ENCODE measurements at regions not wholly inside any gene's neighbourhood (a gene's known extent, or its start where the extent isn't known, plus 50 kb on each side); places are given as distances from the start of the nearest gene placed in this dataset.
A peak's percentile ranks its signal among the peaks of the same experiment; 100 is the strongest.
"Not testable (repeated sequence)": the region's sequence is repeated elsewhere in the genome, so short reads cannot be mapped to it uniquely, and the experiment has no call there.

DNA sequence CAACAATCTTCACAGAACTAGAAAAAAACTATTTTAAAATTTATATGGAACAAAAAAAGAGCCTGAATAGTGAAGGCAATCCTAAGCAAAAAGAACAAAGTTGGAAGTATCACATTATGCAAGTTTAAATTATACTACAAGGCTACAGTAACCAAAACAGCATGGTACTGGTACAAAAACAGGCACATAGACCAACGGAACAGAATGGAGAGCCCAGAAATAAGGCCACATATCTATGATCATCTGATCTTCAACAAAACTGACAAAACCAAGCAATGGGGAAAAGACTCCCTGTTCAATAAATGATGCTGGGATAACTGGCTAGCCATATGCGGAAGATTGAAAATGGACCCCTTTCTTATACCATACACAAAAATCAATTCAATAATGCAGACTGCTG, 74.4 kb upstream of the RTN4 start:
- not testable (repeated sequence) for DNase-seq

DNA sequence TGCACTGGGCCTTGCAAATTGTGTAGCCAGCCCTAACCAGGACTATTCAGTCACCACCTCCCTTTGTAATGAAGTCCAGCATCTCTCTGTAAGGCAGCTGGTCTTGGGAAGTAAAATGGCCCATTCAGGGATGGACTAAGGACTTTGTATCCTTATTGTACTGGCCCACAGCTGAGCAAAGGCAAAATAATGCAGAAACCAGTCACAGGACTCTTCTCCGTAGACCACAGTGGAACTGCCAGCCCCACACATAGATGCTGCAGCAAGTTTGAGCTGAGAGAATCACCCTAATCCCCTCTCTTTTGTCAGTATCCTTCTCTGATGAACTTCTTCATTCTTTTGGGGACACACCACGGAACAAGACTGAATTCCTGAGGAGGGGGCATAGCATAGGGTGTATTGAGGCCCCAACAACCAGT, 73.6 kb upstream of the RTN4 start:
- no peak for DNase-seq

DNA sequence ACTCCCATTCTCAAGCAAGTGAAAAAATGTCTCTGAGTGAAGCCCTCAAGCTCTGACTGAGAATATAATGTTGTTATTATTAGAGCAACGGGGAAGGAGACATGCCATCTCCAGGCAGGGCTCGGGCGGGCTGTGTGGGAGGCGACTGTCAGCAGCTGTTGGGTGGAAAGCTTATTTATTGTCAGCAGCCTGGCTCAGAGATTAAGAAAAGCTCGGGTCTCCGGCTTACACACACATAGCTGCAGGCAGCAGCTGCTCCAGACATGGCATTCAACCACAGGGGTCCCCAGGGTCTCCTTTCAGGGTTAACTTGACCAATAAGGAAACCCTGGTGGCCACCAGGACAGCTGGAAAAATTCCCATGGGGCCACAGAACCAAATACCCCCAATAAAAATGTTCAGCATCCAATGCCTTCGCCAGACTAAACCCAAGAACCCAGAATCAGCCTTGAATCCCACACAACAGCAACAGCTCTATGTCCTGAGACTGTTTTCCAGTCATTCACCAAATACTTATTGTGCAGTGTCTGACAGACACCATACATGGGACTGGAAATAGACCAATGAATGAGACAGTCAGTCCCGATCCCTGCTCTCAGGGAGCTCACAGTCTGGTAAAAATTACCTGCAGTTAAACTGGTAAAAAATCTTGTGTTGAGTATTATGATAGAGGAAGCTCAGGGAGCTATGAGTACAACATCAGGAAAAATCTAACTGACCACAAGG, 70.5 kb upstream of the RTN4 start:
- DNase-seq: peak; percentile 58

DNA sequence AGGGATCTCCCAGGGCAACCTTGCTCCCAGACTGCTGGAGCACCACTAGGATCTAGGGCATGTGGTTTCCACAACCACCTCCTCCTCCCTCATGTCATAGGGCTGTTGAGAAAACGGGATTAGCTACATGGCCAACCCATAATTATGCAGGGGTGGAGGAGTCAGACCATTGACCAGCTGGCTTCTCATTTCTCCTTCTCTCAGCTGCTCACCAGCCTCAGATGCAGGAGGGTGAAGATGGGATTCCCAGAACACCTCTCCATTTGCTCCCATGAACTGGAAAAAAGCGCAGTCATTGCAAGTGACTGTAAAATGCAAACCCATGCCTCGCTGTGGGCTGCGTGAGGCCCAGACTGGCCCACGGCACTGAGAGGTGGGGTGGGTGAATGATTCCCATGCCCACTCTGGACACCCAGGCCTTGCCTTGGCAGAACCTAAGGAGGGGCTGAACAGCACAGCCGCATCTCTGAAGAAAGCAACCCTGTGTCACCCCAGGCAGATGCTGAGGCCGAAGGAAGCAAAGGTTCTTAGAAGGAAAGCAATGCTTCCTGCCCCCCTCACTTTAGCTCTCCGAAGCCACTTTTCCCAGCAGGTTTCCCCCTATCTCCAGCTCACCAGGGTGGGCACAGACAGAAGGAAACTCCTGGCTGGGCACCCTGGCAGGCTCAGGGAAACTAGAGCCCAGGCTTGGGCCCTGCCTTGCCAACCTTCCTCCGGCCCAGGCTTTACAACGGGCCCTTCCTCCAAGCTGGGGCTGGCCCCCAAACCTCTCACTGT, 69.6 kb upstream of the RTN4 start:
- DNase-seq: peak; percentile 66

DNA sequence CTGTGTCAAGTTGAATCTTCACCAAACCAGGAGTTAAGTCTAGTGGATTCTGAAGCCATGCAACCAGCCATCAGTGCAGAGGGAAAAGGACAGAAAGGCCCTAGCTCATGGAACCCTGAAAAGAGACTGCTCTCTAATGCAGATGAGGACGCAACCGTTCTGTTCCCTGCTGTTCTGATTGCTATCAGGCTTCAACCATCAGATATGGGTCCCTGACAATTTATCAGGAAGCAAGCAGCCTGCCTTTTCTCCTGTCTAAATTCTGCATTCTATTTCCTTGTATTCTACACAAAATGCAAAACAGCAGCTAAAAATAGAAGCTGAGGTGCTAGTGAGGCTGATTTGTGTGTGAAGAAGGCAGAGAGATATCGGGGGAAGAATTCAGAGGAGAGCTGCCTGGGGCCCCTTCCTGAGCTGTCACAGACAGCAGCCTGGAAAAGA, 68.4 kb upstream of the RTN4 start:
- DNase-seq: no peak

DNA sequence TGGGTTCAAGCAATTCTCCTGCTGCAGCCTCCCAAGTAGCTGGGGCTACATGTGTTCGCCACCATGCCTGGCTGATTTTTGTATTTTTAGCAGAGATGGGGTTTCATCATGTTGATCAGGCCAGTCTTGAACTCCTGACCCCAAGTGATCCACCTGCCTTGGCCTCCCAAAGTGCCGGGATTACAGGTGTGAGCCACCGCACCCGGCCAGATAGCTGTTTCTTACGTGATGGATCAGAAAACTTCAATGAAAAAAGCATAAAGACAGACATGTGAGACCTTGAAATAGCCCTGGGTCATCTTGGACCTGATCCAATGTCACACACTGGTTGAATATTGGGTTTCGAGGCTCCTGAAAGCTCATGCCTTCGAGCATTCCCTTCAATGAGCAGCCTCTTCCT, 66.7 kb upstream of the RTN4 start:
- no peak for DNase-seq

DNA sequence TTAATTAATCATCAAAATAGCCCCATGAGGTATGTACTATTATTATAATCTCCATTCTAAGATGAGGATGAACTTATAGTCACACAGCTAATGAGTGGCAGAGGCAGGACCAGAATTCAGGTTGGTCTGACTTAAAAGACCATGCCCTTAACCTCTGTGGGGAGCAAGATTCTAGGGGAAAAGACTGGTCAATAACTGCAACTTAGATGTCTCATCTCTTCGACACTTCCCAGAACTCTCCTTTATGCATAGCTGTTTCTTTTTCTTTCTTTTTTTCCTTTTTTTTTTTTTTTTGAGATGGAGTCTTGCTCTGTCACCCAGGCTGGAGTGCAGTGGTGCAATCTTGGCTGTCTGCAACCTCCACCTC, 66.3 kb upstream of the RTN4 start:
- no peak for DNase-seq

DNA sequence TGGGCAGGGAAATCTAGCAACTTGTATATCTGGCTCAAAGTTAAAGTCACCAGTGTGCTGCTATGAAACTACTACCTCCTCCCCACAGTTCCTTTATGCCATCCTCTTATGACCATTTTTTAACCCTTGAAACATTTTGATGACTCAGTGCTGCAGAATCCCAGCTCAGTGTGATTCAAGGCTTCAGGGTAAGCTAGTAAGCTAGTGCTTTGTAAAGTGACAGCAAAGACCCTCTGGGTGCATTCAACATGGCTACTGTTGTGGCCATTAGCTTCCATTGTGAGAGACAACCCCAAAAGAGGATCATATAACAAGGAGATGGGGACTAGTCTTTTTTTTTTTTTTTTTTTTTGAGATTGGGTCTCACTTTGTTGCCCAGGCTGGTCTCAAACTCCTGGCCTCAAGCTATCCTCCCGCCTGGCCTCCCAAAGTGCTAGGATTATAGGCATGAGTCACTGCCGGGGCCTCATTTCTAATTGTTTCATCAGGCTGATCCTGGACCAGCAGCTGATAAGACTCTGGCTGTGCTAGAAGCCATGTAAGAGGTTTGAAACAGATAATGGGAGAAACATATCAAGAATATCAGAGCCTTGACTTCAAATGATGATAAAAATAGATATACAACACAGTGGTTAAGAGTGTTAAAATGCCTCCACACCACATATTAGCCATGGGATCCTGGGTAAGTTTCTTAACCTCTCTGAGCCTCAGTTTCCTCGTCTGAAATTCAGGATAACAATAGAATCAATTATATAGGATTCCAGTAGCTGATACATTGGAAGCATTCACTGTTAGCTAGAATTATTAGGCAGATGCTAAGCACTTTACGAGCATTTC, 65.7 kb upstream of the RTN4 start:
- DNase-seq: peak; percentile 84

DNA sequence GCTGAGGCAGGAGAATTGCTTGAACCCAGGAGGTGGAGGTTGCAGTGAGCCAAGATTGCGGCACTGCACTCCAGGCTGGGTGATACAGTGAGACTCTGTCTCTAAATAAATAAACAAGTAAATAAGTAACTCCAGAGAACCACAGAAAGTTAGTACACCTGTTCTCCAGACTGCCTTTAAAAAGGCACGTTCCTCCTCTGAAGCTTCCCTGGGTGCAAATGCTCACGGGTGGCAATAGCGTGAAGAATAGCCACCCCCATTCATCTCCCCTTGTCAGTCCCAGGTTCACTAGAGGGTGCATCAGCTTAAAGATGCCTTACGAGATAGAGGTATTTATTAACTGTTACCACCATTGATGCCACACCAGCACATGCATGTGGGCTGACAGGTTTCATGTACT, 64.3 kb upstream of the RTN4 start:
- no peak for DNase-seq

DNA sequence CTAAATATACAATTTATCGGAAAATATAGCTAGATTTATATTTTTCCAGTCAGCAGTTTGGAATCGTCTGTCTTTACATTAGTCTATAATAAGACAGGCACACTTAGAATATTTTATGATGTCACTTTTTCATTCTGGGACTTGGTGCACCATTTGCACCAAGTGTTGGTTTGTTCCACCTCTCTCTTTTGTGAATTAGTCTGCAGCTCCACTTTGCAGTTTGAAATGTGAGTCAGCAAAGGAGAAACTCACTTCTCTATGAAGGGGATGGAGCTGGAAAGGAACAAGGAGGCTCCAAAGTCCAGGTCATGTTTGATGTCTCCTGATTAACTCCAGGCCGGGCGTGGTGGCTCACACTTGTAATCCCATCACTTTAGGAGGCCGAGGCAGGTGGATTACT, 63.8 kb upstream of the RTN4 start:
- no peak for DNase-seq

DNA sequence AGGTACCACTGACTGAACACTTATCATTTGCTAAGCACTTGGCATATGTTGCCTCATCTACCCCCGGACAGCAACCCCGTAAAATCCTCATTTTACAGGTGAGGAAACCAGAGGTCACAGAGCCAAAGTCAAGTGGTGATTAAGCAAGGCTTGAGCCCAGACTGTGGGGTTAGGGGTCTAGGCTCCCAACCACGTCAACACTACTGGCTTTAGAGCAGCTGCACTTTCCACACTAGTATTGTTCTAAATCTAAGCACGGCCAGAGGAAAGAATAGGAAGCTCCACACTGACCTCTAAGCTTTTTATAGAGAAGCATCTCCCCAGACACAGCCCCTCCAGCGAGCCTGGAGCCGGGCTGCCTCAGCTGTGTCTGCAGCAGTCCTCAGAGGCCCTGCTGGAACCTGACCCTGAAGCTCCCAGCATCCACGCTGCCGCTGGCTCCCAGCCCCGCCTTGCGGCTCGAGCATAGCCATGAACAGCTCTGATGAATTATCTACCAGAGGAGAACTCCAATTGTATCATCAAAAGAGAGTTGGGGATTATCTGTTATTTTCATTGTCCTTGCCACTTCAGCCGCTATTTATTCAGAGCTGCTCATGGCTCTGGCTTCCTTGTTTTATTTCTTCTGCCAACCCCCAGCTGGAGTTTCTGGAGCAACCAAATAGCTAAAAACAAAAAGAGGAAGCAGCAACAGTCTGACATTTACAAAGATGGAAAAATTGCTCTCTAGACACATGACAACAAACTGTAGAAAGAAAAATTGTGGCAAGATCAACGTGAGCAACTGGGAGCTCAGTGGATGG, 62.2 kb upstream of the RTN4 start:
- DNase-seq: no peak

DNA sequence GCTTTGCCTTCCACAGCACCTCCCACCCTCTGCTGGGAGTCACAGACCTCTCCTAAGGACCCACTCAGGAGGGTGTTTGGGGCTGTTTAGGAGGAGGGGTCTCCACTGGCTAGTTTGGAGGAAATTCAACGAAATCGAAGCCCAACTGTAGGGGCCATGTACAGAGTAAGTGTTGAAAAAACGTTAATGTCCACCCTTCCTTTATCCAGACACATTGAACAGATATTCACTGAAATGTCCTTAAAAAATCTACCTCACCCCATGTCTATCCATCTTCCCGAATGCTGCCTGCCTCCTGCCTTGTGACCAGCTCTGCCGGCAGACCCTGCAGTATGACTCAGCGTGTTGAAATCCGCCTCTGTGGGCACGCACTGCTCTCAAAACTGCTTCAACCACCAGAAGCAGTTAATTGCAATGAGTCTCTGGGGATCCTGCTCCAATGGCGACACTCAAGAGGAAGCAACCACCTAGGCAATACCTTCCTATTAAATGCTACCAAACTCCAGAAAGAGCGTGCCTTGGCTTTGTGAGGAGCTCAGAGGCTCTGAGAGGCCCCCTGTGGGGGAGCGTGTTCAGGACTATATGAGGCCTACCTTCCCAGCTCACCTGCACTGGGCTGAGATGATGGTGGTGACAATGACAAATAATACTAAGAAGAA, 61.4 kb upstream of the RTN4 start:
- DNase-seq: peak; percentile 97

DNA sequence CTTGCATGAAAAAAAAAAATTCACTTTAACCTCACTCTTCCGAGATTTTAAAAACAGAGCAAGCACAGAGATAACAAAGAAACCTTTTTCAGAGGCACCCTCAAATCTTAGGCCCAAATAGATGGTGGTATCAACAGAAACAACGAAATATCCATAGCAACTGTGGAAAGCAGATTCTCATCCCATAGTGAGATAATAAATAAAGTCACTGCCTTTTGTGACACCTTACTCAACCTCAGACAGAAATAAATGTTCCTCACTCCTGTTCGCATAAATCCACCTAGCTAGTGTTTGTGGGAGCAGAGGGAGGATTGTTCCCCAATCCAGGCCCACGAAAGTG, 60.9 kb upstream of the RTN4 start:
- DNase-seq: no peak

DNA sequence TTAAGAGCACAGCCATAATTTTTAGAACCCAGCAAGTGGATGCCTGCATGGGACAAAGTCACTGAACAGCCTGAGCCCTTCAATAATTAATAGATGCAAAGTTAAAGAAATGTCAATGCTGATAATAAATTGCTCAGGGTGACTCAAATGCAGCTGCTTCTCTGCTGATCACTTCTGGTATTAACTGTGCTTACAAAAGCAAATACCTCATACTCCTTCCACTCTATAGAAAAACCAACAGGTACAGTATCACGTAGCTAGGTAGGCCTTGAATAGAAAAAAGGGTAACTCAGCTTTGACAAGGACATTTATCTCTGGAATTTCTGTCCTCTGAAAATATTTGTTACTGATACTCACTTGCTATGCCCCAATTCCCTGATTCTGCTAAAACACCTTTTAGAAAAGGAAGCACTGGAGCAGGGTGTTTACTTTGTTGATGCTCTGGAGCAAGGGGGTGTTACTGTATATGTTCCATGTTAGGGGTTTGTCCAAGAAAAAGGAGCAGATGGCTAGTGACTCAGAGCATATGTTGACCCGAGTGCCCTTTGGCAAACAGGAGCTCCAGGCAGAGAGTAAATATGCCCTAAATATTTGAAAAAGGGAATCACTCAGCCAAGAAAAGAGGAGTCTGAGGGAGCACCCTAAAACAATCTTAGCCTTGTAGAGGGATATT, 59.1 kb upstream of the RTN4 start:
- peak; percentile 96 for DNase-seq

DNA sequence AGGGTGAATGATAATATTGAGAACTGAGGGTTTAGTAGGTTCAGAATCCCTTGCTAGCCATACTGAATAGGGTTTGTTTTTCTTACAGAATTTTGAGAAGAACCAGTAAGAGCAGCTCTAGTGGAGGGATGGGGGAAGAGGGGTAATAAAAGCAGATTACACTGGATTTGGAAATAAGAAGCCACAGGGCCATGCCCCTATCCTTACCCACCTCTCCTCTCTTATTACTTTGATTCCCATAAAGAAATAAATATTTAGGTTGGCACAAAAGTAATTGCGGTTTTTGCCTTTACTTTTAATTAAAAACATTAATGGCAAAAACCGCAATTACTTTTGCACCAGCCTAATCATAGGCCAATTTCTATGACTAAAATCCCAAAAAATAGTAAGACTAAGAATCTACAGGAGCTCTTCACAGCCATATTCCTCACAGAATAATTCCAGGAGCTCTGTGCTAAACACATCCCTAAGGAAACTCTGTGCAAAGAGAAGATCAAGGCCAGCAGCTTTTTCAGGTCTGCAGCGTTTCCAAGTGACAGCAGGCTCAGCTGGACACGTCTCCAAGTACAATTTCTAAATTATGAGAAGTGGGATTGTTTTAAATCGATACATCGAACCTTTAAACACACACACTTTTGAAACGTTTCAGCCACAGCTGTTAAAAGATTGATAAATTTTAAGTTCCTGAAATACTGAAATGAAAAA, 58.4 kb upstream of the RTN4 start:
- no peak for DNase-seq

DNA sequence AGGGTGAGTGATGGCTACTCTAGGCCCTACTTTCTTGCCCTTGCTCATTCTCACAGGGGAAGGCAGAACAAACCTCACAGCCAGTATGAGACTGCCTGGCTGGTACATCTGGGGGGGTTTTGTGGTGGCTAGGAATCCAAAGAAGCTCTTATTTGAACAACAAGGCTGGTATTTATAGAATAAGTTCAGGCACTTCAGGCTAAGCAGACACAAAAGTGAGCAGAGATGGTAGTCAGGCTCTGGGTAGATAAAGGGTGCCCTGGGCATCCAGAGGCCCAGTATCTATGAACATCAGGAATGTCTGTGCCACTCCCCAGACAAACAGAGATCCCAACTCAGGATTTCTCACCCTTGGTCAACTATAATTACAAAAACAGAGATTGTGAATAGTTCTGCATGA, 57.2 kb upstream of the RTN4 start:
- peak; percentile 32 for DNase-seq

DNA sequence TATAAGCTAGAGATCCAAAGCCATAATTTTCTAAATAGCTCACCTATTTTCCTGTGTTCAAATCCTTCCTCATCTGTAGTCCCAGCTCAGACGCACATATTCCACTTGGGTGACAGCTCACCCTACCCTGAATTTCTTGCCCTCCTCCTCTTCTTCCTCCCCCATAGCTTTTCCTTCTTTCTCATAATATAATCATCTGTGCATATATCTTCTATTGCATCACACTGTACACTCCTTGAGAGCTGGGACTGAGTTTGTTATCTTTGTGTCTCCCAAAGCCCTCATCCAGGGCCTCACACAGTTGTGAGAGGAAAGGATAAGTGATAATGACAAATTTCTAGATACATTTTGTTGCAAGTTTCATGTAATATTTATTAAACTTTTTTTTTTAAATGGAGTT, 55.9 kb upstream of the RTN4 start:
- peak; percentile 71 for DNase-seq

DNA sequence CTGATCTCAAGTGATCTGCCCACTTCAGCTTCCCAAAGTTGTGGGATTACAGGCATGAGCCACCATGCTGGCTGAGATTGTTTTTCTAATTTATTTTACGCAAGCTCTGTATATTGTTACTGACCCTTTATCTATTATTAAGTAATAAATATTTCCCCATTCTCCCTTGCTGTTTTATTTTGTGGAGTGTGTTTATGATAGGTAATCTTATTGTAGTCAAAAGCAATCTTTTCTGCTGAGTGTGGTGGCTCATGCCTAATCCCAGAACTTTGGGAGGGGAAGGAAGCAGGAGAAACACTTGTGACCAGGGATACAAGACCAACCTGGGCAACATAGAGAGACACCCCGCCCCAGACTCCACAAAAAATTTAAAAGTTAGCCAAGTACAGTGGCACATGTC, 55.2 kb upstream of the RTN4 start:
- no peak for DNase-seq

DNA sequence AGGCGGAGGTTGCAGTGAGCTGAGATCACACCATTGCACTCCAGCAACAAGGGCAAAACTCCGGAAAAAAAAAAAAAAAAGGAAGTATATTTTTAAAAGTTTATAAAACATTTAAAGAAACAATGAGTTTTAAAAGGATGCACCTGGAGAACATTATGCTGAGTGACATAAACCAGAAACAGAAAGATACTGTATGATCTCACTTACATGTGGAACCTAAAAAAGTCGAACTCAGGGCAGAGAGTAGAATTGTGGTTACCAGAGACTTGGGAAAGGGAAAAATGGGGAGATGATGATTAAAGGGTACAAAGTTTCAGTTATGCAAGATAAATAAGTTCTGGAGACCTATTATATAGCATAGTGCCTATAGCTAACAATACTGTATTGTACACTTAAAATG, 52.8 kb upstream of the RTN4 start:
- DNase-seq: no peak

DNA sequence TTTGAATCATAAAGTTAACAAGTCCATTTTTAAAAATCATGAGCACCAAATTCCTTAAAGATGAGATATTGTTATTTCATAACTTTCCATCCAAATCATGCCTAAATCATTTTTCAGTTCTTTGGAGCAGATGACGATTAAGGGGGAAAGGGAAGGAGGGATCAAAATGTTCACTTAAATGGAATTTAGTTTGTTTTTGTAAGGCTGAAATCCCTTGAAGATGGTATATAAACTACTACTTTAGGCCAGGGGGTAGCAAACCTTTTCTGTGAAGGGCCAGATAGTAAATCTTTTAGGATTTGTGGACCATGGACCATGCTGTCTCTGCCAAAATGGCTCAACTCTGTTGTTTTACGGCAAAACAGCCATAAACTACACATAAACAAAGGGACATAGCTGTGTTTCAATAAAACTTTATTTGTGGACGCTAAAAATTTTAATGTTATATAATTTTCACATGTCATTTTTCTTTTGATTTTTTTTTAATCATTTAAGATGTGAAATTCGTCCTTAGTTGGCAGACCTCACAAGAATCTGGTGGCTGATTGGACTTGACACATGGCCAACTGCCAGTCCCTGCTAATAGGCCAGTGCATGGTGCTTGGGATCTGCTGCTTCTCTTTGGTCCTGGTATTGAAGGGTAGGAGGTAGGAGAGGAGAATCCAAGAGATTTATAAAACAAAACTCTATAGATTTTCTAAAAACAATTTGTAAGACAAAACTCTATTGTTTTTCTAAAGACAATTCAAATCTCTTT, 52.0 kb upstream of the RTN4 start:
- DNase-seq: peak; percentile 98
